Endothelial cell of umbilical vein (primary cell): ENCODE measurements at regions not wholly inside any gene's neighbourhood (a gene's known extent, or its start where the extent isn't known, plus 50 kb on each side); places are given as distances from the start of the nearest gene placed in this dataset.

Source experiments
- BruUV-seq: library from RNA; stranded (reverse); fragments of 400-500 nt; replicated peaks from 2 replicates; lab custom pipeline; 2021; lab: Mats Ljungman, UMichigan
- CTCF ChIA-PET: fragments of 300-600, 350-600 bp; sonication (Branson Sonifier 250); formaldehyde crosslinking; loops from one replicate; lab custom pipeline; 2021; ENCODE audit warnings: antibody characterized with exemption, inconsistent platforms; lab: Charles Lee
- POLR2A ChIA-PET: fragments of 300-600, 350-600 bp; sonication (Branson Sonifier 250); formaldehyde crosslinking; loops from one replicate; lab custom pipeline; 2021; ENCODE audit warnings: antibody characterized with exemption, inconsistent platforms; lab: Charles Lee
- DNase-seq: peaks from one replicate; pipeline ENCODE4 v3.0.0-alpha.2; 2011; ENCODE audit warnings: low read depth, low spot score
- FAIRE-seq: peaks from 2 replicates; lab custom pipeline; 2011; peaks lifted over from hg19 to GRCh38; lab: Jason Lieb, UNC
- H2AFZ ChIP-seq: 2 replicates; pipeline ENCODE4 v1.6.0; 2012; ENCODE audit warnings: low read depth, low read length, control low read depth, inconsistent platforms
- H3K27ac ChIP-seq: 2 replicates; pipeline ENCODE4 v1.5.1; 2011; ENCODE audit warnings: low read depth, mild to moderate bottlenecking, control low read depth, low read length, moderate library complexity; ENCODE audit not compliant: insufficient read depth
- H3K27me3 ChIP-seq, 2 experiments: 2 replicates each; pipeline versions ENCODE4 v1.6.0 to v1.6.1; 2011; ENCODE audit warnings: low read length in 2 of 2, mixed read lengths in 1 of 2; ENCODE audit not compliant: control insufficient read depth in 2 of 2, insufficient read depth in 2 of 2
- H3K36me3 ChIP-seq, 2 experiments: 2 replicates in 1 of 2; 3 replicates in 1 of 2; pipeline ENCODE4 v1.5.1; 2011; ENCODE audit warnings: low read length in 2 of 2, mild to moderate bottlenecking in 1 of 2, moderate library complexity in 1 of 2; ENCODE audit not compliant: control insufficient read depth in 2 of 2, insufficient read depth in 2 of 2; ENCODE audit errors: extremely low read depth in 1 of 2
- H3K4me1 ChIP-seq: 3 replicates; pipeline ENCODE4 v1.5.1; 2011; ENCODE audit warnings: mild to moderate bottlenecking, low read length; ENCODE audit not compliant: control insufficient read depth, insufficient read depth; ENCODE audit errors: extremely low read depth
- H3K4me2 ChIP-seq: 2 replicates; pipeline ENCODE4 v1.6.1; 2011; ENCODE audit warnings: low read length, control low read depth, mixed read lengths; ENCODE audit not compliant: insufficient read depth
- H3K4me3 ChIP-seq, 3 experiments: fragments of 200-600 bp in 1 of 3; sonication (generic), shearing (Covaris generic) in 1 of 3; replicated peaks in 1 of 3; 2 replicates each; pipeline ENCODE4 v1.5.1; 2011 to 2016; ENCODE audit warnings: control low read depth in 3 of 3, low read length in 3 of 3, mild to moderate bottlenecking in 2 of 3, inconsistent platforms in 1 of 3, low read depth in 1 of 3, moderate library complexity in 1 of 3; ENCODE audit not compliant: insufficient read depth in 1 of 3
- H3K79me2 ChIP-seq: 2 replicates; pipeline ENCODE4 v1.6.0; 2012; ENCODE audit warnings: low read length, inconsistent platforms; ENCODE audit not compliant: control insufficient read depth, insufficient read depth
- H3K9ac ChIP-seq: replicated peaks from 2 replicates; pipeline ENCODE3; 2011; ENCODE audit warnings: low read length, control low read depth; ENCODE audit not compliant: insufficient read depth; ENCODE audit errors: extremely low read depth
- H3K9me1 ChIP-seq: replicated peaks from 3 replicates; pipeline ENCODE4 v1.6.0; 2011; ENCODE audit warnings: mild to moderate bottlenecking, low read length; ENCODE audit not compliant: control insufficient read depth, insufficient read depth; ENCODE audit errors: extremely low read depth
- H3K9me3 ChIP-seq: replicated peaks from 2 replicates; pipeline ENCODE4 v1.5.1; 2012; ENCODE audit warnings: low read length, inconsistent platforms; ENCODE audit not compliant: control insufficient read depth, insufficient read depth
- H4K20me1 ChIP-seq: replicated peaks from 2 replicates; pipeline ENCODE3; 2011; ENCODE audit warnings: mild to moderate bottlenecking, low read length; ENCODE audit not compliant: control insufficient read depth, insufficient read depth; ENCODE audit errors: extremely low read depth
- CTCF ChIP-seq, 2 donors: IDR thresholded peaks; 1 replicate in 1 of 2; 2 replicates in 1 of 2; pipeline ENCODE4 v1.5.1; 2011; ENCODE audit warnings: low read length in 2 of 2, mild to moderate bottlenecking in 2 of 2, moderate library complexity in 2 of 2, control low read depth in 1 of 2, inconsistent platforms in 1 of 2, low read depth in 1 of 2; ENCODE audit not compliant: insufficient read depth in 1 of 2; ENCODE audit errors: extremely low read depth in 1 of 2
- EZH2 ChIP-seq: IDR thresholded peaks from 2 replicates; pipeline ENCODE4 v1.6.1; 2012; ENCODE audit warnings: borderline replicate concordance, low read depth, mild to moderate bottlenecking, moderate library complexity, low read length, inconsistent platforms; ENCODE audit not compliant: severe bottlenecking
- FOS ChIP-seq: IDR thresholded peaks from 2 replicates; pipeline ENCODE4 v1.6.1; 2011; ENCODE audit warnings: mild to moderate bottlenecking, low read length, moderate library complexity, borderline replicate concordance; ENCODE audit not compliant: insufficient read depth
- GATA2 ChIP-seq: IDR thresholded peaks from 2 replicates; pipeline ENCODE4 v1.7.0; 2011; ENCODE audit warnings: low read depth, mild to moderate bottlenecking, moderate library complexity, mixed read lengths, low read length; ENCODE audit not compliant: insufficient read length, insufficient read depth
- JUN ChIP-seq: IDR thresholded peaks from 2 replicates; pipeline ENCODE4 v1.6.1; 2011; ENCODE audit warnings: borderline replicate concordance, low read depth; ENCODE audit not compliant: insufficient read length, insufficient read depth
- MAX ChIP-seq: IDR thresholded peaks from 2 replicates; pipeline ENCODE4 v1.6.1; 2011; ENCODE audit not compliant: insufficient read depth, insufficient read length
- MYC ChIP-seq: IDR thresholded peaks from one replicate; pipeline ENCODE4 v1.6.1; 2011; ENCODE audit warnings: mild to moderate bottlenecking, low read depth, low read length
- POLR2A ChIP-seq: IDR thresholded peaks from 2 replicates; pipeline ENCODE4 v1.6.1; 2012; ENCODE audit warnings: low read depth, mild to moderate bottlenecking, control low read depth, low read length
- POLR2AphosphoS5 ChIP-seq: IDR thresholded peaks from 2 replicates; pipeline ENCODE4 v1.6.1; 2012; ENCODE audit warnings: low read depth, mild to moderate bottlenecking, control low read depth, low read length, moderate library complexity; ENCODE audit not compliant: insufficient read depth
- dilution Hi-C: fragments of 300-500 bp; cut with MboI; formaldehyde crosslinking; loops from one replicate; pipeline ENCODE4 v1.15.0; 2019; ENCODE audit warnings: low sequenced_read_pairs; ENCODE audit not compliant: extremely low pct_ligation_motif_present
- intact Hi-C: fragments of 100-400 bp; cut with micrococcal nuclease; formaldehyde crosslinking; loops from one replicate; pipeline ENCODE4 v1.10.0; 2022

GRCh38 chr6:131357501-131357900 lies 215.5 kb upstream of the ARG1 start:
- TF ChIP-seq EZH2 = no peak
- no peak for TF ChIP-seq MYC
- no peak for TF ChIP-seq JUN
- no peak for TF ChIP-seq GATA2
- TF ChIP-seq FOS = no peak
- no peak for TF ChIP-seq POLR2A
- no peak for TF ChIP-seq MAX
- no peak for TF ChIP-seq CTCF (IDR thresholded peaks at IDR 0.05; ENCODE audit: extremely low read depth in 1 of 2, insufficient read depth in 1 of 2, low read depth in 1 of 2, low read length in 2 of 2)
- TF ChIP-seq POLR2AphosphoS5 = no peak
- no peaks in the 10 kb centered on the region for H3K79me2 ChIP-seq
- ChIA-PET POLR2A (no interaction called here), CTCF (interaction anchor here (0.6 kb wide), 1 partner anchor 16 kb away, joined by 3 read pairs; no protein-coding TSS in a partner anchor)
- H3K27ac ChIP-seq = no peak overlapping the region
- H3K36me3 ChIP-seq = no peaks in the 10 kb centered on the region
- H3K9ac ChIP-seq = no peak overlapping the region
- intact Hi-C loops (no loop called here), dilution Hi-C loops (no loop called here)
- no peak overlapping the region for H3K4me2 ChIP-seq
- H2AFZ ChIP-seq = no peak overlapping the region
- no peaks in the 10 kb centered on the region for H3K9me3 ChIP-seq
- no peaks in the 10 kb centered on the region for H3K9me1 ChIP-seq
- peaks cover 0 to 1% of the 10 kb centered on the region in 2 experiments for H3K27me3 ChIP-seq
- no TSS peak for BruUV-seq
- FAIRE-seq (no peak), DNase-seq (no peak)
- H4K20me1 ChIP-seq = no peaks in the 10 kb centered on the region
- no peak overlapping the region for H3K4me3 ChIP-seq
- H3K4me1 ChIP-seq = no peaks in the 10 kb centered on the region
